Mammary epithelial cell (primary cell): ENCODE measurements at regions not wholly inside any gene's neighbourhood (a gene's known extent, or its start where the extent isn't known, plus 50 kb on each side); places are given as distances from the start of the nearest gene placed in this dataset.

Source experiments
- CTCF ChIP-seq, 2 donors: IDR thresholded peaks in 1 of 2; conservative IDR thresholded peaks in 1 of 2; 2 replicates each; pipeline ENCODE4 v1.5.1; 2011 to 2012; ENCODE audit warnings: inconsistent platforms in 2 of 2, low read length in 2 of 2, mild to moderate bottlenecking in 2 of 2, control low read depth in 1 of 2, low read depth in 1 of 2; ENCODE audit not compliant: insufficient read depth in 1 of 2; ENCODE audit errors: extremely low read depth in 1 of 2
- EZH2 ChIP-seq: IDR thresholded peaks from 2 replicates; pipeline ENCODE4 v1.6.1; 2012; ENCODE audit warnings: low read length, inconsistent platforms, borderline replicate concordance

GRCh38 chr10:61148451-61148850 is 204.5 kb upstream of the RHOBTB1 start:
- TF ChIP-seq CTCF (conservative IDR thresholded peaks at IDR 0.05 in 1 of 2, IDR thresholded peaks at IDR 0.05 in 1 of 2; ENCODE audit: extremely low read depth in 1 of 2, insufficient read depth in 1 of 2, low read depth in 1 of 2, low read length in 2 of 2) = no peak
- no peak for TF ChIP-seq EZH2
